ENCODE measurements at regions not wholly inside any gene's neighbourhood (a gene's known extent, or its start where the extent isn't known, plus 50 kb on each side); places are given as distances from the start of the nearest gene placed in this dataset.

DNA sequence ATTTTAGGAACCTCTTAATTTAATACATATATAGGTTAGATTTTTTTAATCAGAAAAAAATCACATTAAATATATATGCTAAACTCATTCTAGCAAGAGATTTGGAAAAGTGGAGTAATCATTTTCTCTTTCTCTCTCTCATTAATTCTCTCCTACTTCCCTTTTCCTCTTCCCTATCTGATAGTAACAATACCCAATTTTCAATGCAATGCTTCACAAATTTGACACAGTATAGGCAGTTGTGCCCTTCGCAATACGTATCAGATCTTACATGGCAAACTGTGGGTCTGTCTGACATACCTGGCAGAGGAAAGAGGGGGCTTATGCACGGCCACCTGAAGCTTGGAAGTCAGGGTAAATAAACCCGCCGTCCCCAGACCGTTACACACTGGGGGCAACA, 444.3 kb downstream of the NBAS start:
- Histone ChIP-seq H3K4me3 (ENCODE audit: insufficient read depth, low read depth, low read length, poor library complexity, severe bottlenecking) (no peak overlapping the region), H3K36me3 (ENCODE audit: control insufficient read depth, insufficient read depth, low read length) (no peaks in the 10 kb centered on the region), H3K27me3 (replicated peaks; ENCODE audit: control insufficient read depth, insufficient read depth, low read length, poor library complexity, severe bottlenecking) (no peaks in the 10 kb centered on the region), H3K27ac (ENCODE audit: insufficient read depth, low read length, poor library complexity, severe bottlenecking) (no peak overlapping the region), H3K9me3 (ENCODE audit: control insufficient read depth, low read length) (no peaks in the 10 kb centered on the region), H3K4me1 (ENCODE audit: control insufficient read depth, insufficient read depth, low read length, poor library complexity, severe bottlenecking) (no peaks in the 10 kb centered on the region)
- DNase-seq: no peak

Measured in effector memory CD4-positive, alpha-beta T cell (primary cell).